ENCODE measurements at regions not wholly inside any gene's neighbourhood (a gene's known extent, or its start where the extent isn't known, plus 50 kb on each side); places are given as distances from the start of the nearest gene placed in this dataset.

- no peak overlapping the region for H3K9ac ChIP-seq (ENCODE audit: low read depth, low read length)
- peaks cover 8% of the 10 kb centered on the region for H3K27me3 ChIP-seq (ENCODE audit: control insufficient read depth, insufficient read depth, low read length)
- no peaks in the 10 kb centered on the region for H3K36me3 ChIP-seq (ENCODE audit: control insufficient read depth, insufficient read depth, low read length)
- no peaks in the 10 kb centered on the region for H3K9me3 ChIP-seq (ENCODE audit: control insufficient read depth, insufficient read depth, low read length)
- H3K4me3 ChIP-seq (ENCODE audit: low read depth, low read length) = no peak overlapping the region
- H3K4me1 ChIP-seq (ENCODE audit: control insufficient read depth, insufficient read depth, low read length) = no peaks in the 10 kb centered on the region
Measured at GRCh38 chr5:174159327-174160114, 114.0 kb downstream of the NSG2 start.

- H3K27me3 ChIP-seq (ENCODE audit: control insufficient read depth, insufficient read depth, low read length) = peaks cover 4% of the 10 kb centered on the region
- no peaks in the 10 kb centered on the region for H3K4me1 ChIP-seq (ENCODE audit: control insufficient read depth, insufficient read depth, low read length)
- no peak overlapping the region for H3K9ac ChIP-seq (ENCODE audit: low read depth, low read length)
- H3K4me3 ChIP-seq (ENCODE audit: low read depth, low read length) = no peak overlapping the region
- H3K9me3 ChIP-seq (ENCODE audit: control insufficient read depth, insufficient read depth, low read length) = no peaks in the 10 kb centered on the region
- no peaks in the 10 kb centered on the region for H3K36me3 ChIP-seq (ENCODE audit: control insufficient read depth, insufficient read depth, low read length)
Measured at GRCh38 chr5:174165406-174165805, 119.9 kb downstream of the NSG2 start.

DNA sequence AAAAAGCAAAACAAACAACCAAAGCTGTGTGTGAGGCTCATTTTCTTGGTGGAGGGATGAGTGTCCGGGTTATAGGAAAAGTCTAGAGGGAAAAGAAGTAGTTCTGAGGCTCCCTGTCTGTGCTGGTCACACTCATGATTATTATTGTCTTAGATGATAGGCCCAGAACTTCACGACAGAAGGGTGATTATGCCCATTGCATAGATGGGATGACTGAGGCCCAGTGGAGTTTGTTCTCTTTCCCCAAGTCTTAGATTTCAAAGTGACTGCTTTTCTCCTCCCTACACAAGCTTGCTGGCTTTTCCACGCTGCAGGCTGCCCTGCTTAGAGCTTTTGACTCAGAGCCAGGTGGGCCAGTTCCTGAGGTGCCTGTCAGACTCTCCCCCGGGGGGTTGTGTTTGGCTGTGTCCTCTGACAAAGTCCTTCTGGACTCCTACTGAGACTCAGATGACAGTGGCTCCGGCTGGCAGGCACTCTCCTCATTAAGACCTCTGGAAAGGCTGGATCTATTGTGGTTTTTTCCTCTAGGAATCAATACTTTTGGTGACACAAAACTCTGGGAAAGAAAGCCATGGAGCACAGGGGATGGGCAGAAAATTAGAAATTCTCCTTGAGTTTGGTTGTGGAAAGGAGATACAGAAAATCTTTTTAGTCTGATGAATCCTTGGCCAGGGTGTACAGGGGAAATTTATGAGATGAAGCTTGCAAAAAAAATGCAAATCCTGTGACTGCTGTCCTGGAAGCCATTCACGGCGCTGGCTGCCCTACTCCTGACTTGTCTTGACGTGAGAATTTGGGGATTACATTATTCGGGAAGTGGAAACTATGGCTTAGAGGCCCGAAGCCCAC, 120.9 kb downstream of the NSG2 start:
- Histone ChIP-seq H3K27me3 (ENCODE audit: control insufficient read depth, insufficient read depth, low read length) (no peaks in the 10 kb centered on the region), H3K9me3 (ENCODE audit: control insufficient read depth, insufficient read depth, low read length) (no peaks in the 10 kb centered on the region), H3K9ac (ENCODE audit: low read depth, low read length) (no peak overlapping the region), H3K36me3 (ENCODE audit: control insufficient read depth, insufficient read depth, low read length) (no peaks in the 10 kb centered on the region), H3K4me1 (ENCODE audit: control insufficient read depth, insufficient read depth, low read length) (no peaks in the 10 kb centered on the region), H3K4me3 (ENCODE audit: low read depth, low read length) (no peak overlapping the region)

GRCh38 chr5:174167080-174167910, 121.8 kb downstream of the NSG2 start:
- Histone ChIP-seq H3K27me3 (ENCODE audit: control insufficient read depth, insufficient read depth, low read length) (no peaks in the 10 kb centered on the region), H3K9me3 (ENCODE audit: control insufficient read depth, insufficient read depth, low read length) (no peaks in the 10 kb centered on the region), H3K36me3 (ENCODE audit: control insufficient read depth, insufficient read depth, low read length) (no peaks in the 10 kb centered on the region), H3K4me1 (ENCODE audit: control insufficient read depth, insufficient read depth, low read length) (no peaks in the 10 kb centered on the region), H3K9ac (ENCODE audit: low read depth, low read length) (no peak overlapping the region), H3K4me3 (ENCODE audit: low read depth, low read length) (no peak overlapping the region)

GRCh38 chr5:174172152-174172551, 126.6 kb downstream of the NSG2 start:
- Histone ChIP-seq H3K27me3 (ENCODE audit: control insufficient read depth, insufficient read depth, low read length) (no peaks in the 10 kb centered on the region), H3K36me3 (ENCODE audit: control insufficient read depth, insufficient read depth, low read length) (no peaks in the 10 kb centered on the region), H3K9ac (ENCODE audit: low read depth, low read length) (no peak overlapping the region), H3K4me3 (ENCODE audit: low read depth, low read length) (no peak overlapping the region), H3K4me1 (ENCODE audit: control insufficient read depth, insufficient read depth, low read length) (no peaks in the 10 kb centered on the region), H3K9me3 (ENCODE audit: control insufficient read depth, insufficient read depth, low read length) (no peaks in the 10 kb centered on the region)

GRCh38 chr5:174172566-174172965, 127.1 kb downstream of the NSG2 start:
- H3K36me3 ChIP-seq (ENCODE audit: control insufficient read depth, insufficient read depth, low read length) = no peaks in the 10 kb centered on the region
- no peak overlapping the region for H3K4me3 ChIP-seq (ENCODE audit: low read depth, low read length)
- H3K9ac ChIP-seq (ENCODE audit: low read depth, low read length) = no peak overlapping the region
- H3K27me3 ChIP-seq (ENCODE audit: control insufficient read depth, insufficient read depth, low read length) = no peaks in the 10 kb centered on the region
- H3K9me3 ChIP-seq (ENCODE audit: control insufficient read depth, insufficient read depth, low read length) = no peaks in the 10 kb centered on the region
- H3K4me1 ChIP-seq (ENCODE audit: control insufficient read depth, insufficient read depth, low read length) = no peaks in the 10 kb centered on the region

DNA sequence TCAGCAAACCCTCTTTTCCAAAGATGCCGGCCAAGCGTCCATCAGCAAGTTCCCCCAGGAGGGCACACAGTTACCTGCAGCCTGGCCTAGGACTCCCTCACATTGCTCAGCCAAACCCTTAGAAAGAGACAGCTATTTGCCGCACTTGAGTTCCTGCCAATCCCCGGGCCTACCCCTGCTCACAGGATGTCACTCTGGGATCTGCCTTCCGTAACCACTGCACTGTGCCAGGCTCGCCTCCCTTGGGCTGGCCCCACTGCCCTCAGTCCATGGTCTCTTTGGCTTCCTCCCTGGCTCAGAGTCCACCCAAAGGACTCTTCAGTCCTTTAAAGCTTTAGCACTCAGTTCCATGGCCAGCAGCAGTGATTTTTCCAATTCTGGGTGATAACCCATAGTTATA, 128.3 kb downstream of the NSG2 start:
- no peaks in the 10 kb centered on the region for H3K9me3 ChIP-seq (ENCODE audit: control insufficient read depth, insufficient read depth, low read length)

DNA sequence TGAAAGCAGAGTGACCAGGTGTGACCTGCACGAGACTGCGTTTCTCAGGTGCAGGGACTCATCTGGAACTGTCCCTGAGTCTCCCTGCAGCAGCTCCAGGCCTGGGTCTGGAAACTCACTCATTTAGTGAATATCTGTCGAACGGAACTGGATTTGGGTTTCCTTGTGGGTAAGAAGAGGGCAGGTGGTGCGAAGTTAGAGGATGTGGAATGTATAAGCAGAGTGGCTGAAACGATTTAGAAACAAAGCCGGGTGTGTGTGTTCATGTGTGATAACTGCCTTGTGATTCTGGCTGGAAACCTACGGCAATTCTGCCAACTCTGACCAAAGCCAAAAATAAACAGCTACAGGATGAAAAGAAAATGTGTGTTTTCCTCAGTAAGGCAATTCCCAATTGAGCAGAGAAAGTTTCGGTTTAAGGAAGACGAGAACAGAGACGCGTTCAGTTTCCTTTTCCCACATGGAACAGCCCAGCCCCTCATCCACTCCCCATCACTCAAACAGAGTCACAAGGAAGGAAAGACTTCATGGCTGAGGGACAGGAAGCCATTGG, 130.3 kb downstream of the NSG2 start:
- H3K9ac ChIP-seq (ENCODE audit: low read depth, low read length) = no peak overlapping the region
- no peak overlapping the region for H3K4me3 ChIP-seq (ENCODE audit: low read depth, low read length)
- H3K9me3 ChIP-seq (ENCODE audit: control insufficient read depth, insufficient read depth, low read length) = no peaks in the 10 kb centered on the region
- H3K4me1 ChIP-seq (ENCODE audit: control insufficient read depth, insufficient read depth, low read length) = no peaks in the 10 kb centered on the region
- no peaks in the 10 kb centered on the region for H3K36me3 ChIP-seq (ENCODE audit: control insufficient read depth, insufficient read depth, low read length)
- no peaks in the 10 kb centered on the region for H3K27me3 ChIP-seq (ENCODE audit: control insufficient read depth, insufficient read depth, low read length)

More for the DNA sequence above, 128.3 kb downstream of the NSG2 start:
- Histone ChIP-seq H3K4me3 (ENCODE audit: low read depth, low read length) (no peak overlapping the region), H3K9ac (ENCODE audit: low read depth, low read length) (no peak overlapping the region), H3K4me1 (ENCODE audit: control insufficient read depth, insufficient read depth, low read length) (no peaks in the 10 kb centered on the region), H3K36me3 (ENCODE audit: control insufficient read depth, insufficient read depth, low read length) (no peaks in the 10 kb centered on the region), H3K27me3 (ENCODE audit: control insufficient read depth, insufficient read depth, low read length) (no peaks in the 10 kb centered on the region)

DNA sequence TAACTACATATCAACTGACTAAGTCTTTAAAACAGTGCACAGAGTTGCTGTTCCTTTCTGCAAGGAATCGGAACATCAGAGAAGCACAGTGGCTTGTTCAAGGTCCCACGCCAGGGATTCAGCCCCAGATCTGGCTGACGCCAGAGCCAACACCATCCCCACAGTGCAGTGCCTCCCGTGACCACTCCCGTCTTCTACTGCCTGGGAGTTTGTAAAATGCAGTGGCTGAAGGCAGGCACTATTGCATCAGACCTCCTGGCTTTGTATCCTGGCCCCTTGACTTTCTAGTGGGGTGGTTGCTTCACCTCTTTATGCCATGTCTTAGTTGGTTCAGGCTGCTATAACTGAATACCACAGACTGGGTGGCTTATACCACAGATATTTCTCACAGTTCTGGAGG, 131.0 kb downstream of the NSG2 start:
- Histone ChIP-seq H3K4me3 (ENCODE audit: low read depth, low read length) (no peak overlapping the region), H3K9ac (ENCODE audit: low read depth, low read length) (no peak overlapping the region), H3K9me3 (ENCODE audit: control insufficient read depth, insufficient read depth, low read length) (no peaks in the 10 kb centered on the region), H3K36me3 (ENCODE audit: control insufficient read depth, insufficient read depth, low read length) (no peaks in the 10 kb centered on the region), H3K4me1 (ENCODE audit: control insufficient read depth, insufficient read depth, low read length) (no peaks in the 10 kb centered on the region), H3K27me3 (ENCODE audit: control insufficient read depth, insufficient read depth, low read length) (no peaks in the 10 kb centered on the region)

- Histone ChIP-seq H3K9ac (ENCODE audit: low read depth, low read length) (no peak overlapping the region), H3K27me3 (ENCODE audit: control insufficient read depth, insufficient read depth, low read length) (no peaks in the 10 kb centered on the region), H3K4me1 (ENCODE audit: control insufficient read depth, insufficient read depth, low read length) (no peaks in the 10 kb centered on the region), H3K9me3 (ENCODE audit: control insufficient read depth, insufficient read depth, low read length) (no peaks in the 10 kb centered on the region), H3K4me3 (ENCODE audit: low read depth, low read length) (no peak overlapping the region), H3K36me3 (ENCODE audit: control insufficient read depth, insufficient read depth, low read length) (no peaks in the 10 kb centered on the region)
Measured at GRCh38 chr5:174177531-174177930, 132.0 kb downstream of the NSG2 start.

DNA sequence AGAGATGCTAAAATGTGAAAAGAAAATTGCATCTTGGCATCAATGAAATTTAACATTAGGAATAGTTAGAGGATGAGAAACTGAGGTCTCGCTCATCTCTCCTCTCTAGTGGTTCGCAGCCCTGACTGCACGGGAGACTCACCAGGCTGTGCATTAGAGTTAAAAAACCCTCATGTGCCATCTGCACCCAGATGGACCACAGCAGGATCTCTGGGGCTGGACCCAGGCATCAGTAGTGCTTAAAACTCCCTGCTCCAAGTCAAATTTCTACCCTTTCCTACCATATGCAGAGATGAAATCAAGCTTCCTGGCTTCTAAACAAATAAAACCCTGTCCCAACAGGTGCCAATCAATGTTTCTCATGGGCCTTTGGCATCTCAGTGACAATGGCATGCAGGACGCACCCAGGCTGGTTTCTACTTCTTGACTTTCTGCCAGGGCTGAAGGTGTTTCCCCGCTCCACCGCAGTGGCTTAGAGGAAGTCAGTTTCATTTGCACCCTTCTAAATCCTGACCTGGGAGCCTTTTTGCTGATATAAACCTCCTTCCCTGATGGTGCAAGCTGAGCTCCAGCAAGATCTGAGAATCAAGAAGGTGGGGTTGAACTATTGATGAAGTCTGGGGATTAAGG, 132.6 kb downstream of the NSG2 start:
- Histone ChIP-seq H3K36me3 (ENCODE audit: control insufficient read depth, insufficient read depth, low read length) (no peaks in the 10 kb centered on the region), H3K4me3 (ENCODE audit: low read depth, low read length) (no peak overlapping the region), H3K4me1 (ENCODE audit: control insufficient read depth, insufficient read depth, low read length) (no peaks in the 10 kb centered on the region), H3K27me3 (ENCODE audit: control insufficient read depth, insufficient read depth, low read length) (no peaks in the 10 kb centered on the region), H3K9me3 (ENCODE audit: control insufficient read depth, insufficient read depth, low read length) (no peaks in the 10 kb centered on the region), H3K9ac (ENCODE audit: low read depth, low read length) (no peak overlapping the region)

Measured in iPS-15b (cell line).